BE2C (cell line): ENCODE measurements at regions not wholly inside any gene's neighbourhood (a gene's known extent, or its start where the extent isn't known, plus 50 kb on each side); places are given as distances from the start of the nearest gene placed in this dataset.
A peak's percentile ranks its signal among the peaks of the same experiment; 100 is the strongest.

ENCODE experiments used
- DNase-seq: peaks from one replicate; pipeline ENCODE4 v3.0.0-alpha.2; 2020
- H3K27me3 ChIP-seq: fragments of 250-450 bp; sonication (Bioruptor Pico); 2 replicates; pipeline ENCODE4 v1.5.1; 2020; ENCODE audit warnings: mild to moderate bottlenecking
- H3K36me3 ChIP-seq: fragments of 250-450 bp; sonication (Bioruptor Pico); 2 replicates; pipeline ENCODE4 v1.5.1; 2020; ENCODE audit warnings: mild to moderate bottlenecking
- H3K4me1 ChIP-seq: fragments of 250-450 bp; sonication (Bioruptor Pico); 2 replicates; pipeline ENCODE4 v1.5.1; 2020
- H3K4me3 ChIP-seq: 2 replicates; pipeline ENCODE4 v1.5.1; 2011; ENCODE audit warnings: low read depth, low read length
- H3K9me3 ChIP-seq: fragments of 250-450 bp; sonication (Bioruptor Pico); 2 replicates; pipeline ENCODE4 v1.5.1; 2020
- TF ChIP-seq, protein P1 (sequence below): IDR thresholded peaks from 2 replicates; pipeline ENCODE4 v1.5.1; 2012; ENCODE audit warnings: mild to moderate bottlenecking, low read depth, low read length

DNA sequence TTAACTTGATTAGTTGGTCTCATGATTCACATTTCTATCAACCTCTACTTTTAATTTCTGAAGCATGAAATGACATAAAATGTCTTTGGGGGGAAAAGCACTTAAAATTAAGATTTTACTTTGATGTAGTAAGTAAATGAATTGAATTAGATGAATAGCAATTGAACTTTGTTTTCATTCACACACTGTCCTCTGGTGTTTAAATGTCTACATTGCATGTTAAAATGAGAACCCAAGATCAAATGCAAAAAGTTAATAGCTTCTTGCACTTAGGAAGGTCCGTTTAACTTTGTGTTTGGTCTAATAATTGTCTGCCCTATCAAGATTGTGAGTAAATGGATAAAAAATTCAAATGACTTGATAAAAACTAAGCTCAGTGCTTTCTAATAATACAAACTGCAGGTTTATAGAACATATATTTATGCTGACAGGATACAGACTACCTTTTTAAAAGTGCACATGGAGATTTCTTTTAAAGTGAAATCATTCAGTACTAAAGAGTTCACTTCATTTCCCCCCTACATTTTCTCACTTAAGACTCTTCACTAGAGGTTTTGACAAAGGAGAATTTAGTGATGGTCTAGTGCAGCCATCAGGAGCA lies 156.2 kb upstream of the NABP1 start:
- H3K4me3 ChIP-seq = no peak overlapping the region
- peaks cover 9% of the 10 kb centered on the region; the same call in 1 of the 2 replicates for H3K4me1 ChIP-seq
- H3K36me3 ChIP-seq = no peaks in the 10 kb centered on the region
- no peaks in the 10 kb centered on the region for H3K27me3 ChIP-seq
- DNase-seq = no peak
- no peaks in the 10 kb centered on the region for H3K9me3 ChIP-seq
- TF ChIP-seq, protein P1, sequence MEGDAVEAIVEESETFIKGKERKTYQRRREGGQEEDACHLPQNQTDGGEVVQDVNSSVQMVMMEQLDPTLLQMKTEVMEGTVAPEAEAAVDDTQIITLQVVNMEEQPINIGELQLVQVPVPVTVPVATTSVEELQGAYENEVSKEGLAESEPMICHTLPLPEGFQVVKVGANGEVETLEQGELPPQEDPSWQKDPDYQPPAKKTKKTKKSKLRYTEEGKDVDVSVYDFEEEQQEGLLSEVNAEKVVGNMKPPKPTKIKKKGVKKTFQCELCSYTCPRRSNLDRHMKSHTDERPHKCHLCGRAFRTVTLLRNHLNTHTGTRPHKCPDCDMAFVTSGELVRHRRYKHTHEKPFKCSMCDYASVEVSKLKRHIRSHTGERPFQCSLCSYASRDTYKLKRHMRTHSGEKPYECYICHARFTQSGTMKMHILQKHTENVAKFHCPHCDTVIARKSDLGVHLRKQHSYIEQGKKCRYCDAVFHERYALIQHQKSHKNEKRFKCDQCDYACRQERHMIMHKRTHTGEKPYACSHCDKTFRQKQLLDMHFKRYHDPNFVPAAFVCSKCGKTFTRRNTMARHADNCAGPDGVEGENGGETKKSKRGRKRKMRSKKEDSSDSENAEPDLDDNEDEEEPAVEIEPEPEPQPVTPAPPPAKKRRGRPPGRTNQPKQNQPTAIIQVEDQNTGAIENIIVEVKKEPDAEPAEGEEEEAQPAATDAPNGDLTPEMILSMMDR = peak; percentile 77

DNA sequence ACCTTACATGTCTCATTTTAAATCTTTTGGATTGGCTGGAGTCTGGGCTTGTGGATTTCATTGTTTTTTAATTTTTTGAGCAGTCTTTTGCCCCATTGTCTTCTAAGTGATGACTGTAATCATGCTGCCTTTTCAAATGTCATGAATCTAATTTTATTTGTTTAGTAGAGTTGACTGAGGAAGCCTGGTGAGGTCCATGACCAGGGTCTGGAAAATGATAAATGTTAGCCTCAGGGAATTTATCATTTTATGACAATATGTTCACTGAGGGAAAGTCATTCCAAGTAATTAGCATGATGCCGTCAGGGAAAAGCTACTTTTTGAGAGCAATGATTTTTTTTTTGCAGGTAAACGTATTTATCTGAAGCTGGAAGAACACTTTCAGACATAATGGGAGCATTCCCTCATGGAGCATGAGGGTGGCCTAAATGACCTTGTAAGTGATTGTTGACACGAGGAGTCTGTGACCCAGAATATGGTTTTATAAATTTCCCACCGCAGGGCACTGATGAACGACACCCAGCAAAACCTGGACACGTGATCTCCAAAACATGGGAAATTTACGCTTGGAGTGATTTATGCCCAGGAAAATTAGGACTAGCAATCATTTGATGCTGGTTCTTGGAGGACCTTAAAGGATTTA lies 155.3 kb upstream of the NABP1 start:
- TF ChIP-seq, protein P1 = no peak
- peaks cover 9% of the 10 kb centered on the region; the same call in 1 of the 2 replicates for H3K4me1 ChIP-seq
- H3K27me3 ChIP-seq = no peaks in the 10 kb centered on the region
- no peaks in the 10 kb centered on the region for H3K9me3 ChIP-seq
- no peaks in the 10 kb centered on the region for H3K36me3 ChIP-seq
- H3K4me3 ChIP-seq = peak overlapping the region; percentile 29
- DNase-seq = no peak

- peaks cover 8% of the 10 kb centered on the region; the same call in 1 of the 2 replicates for H3K4me1 ChIP-seq
- no peak for DNase-seq
- TF ChIP-seq, protein P1 = no peak
- no peaks in the 10 kb centered on the region for H3K9me3 ChIP-seq
- no peak overlapping the region for H3K4me3 ChIP-seq
- H3K27me3 ChIP-seq = no peaks in the 10 kb centered on the region
- H3K36me3 ChIP-seq = no peaks in the 10 kb centered on the region
Observed at GRCh38 chr2:191526091-191526490, 151.8 kb upstream of the NABP1 start.

DNA sequence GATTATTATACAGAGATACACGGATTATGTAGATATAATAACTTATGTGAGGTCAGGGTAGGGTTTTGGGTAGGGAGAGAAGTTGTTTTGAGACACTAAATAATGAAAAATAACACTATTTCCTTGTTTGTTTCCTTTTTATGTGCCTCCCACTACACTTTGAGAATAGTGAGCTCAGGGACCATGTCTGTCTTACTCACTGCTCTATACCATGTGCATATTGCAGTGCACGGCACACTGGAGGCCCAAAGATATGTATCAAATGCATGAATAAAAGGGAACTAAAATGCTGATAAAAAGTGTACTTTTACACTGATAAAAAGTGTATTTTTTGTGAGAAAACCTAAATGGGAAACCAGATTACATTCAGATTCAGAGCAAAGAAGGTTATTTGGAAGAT lies 151.4 kb upstream of the NABP1 start:
- Histone ChIP-seq H3K4me3 (no peak overlapping the region), H3K9me3 (no peaks in the 10 kb centered on the region), H3K4me1 (peaks cover 6% of the 10 kb centered on the region; the same call in 1 of the 2 replicates), H3K27me3 (no peaks in the 10 kb centered on the region), H3K36me3 (no peaks in the 10 kb centered on the region)
- no peak for DNase-seq
- TF ChIP-seq, protein P1 = no peak

DNA sequence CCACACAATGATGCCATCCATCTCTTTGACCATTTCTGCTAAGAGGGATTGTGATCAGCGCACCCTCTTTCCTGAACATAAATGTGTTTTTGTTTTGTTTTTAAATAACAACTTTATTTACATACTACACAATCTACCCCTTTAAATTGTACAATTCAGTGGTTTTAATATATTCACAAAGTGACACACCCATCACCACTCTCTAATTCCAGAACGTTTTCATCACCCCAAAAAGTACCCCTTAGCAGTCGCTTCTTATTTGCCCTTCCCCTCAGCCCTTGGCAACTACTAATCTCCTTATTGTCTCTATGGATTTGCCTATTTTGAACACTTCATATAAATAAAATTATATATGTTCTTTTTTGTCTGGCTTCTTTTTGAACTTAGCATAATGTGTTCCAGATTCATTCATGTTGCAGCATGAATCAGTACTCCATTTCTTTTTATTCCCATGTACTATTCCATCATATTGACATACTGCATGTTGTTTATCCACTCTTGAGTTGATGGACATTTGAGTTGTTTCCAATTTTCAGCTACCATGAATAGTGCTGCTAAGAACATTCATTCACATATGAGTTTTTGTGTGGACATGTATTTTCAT lies 150.9 kb upstream of the NABP1 start:
- no peak overlapping the region for H3K4me3 ChIP-seq
- TF ChIP-seq, protein P1 = no peak
- no peaks in the 10 kb centered on the region for H3K36me3 ChIP-seq
- no peaks in the 10 kb centered on the region for H3K27me3 ChIP-seq
- peaks cover 2% of the 10 kb centered on the region; the same call in 1 of the 2 replicates for H3K4me1 ChIP-seq
- no peak for DNase-seq
- H3K9me3 ChIP-seq = no peaks in the 10 kb centered on the region

GRCh38 chr2:191530618-191531017 lies 147.3 kb upstream of the NABP1 start:
- H3K4me1 ChIP-seq = no peaks in the 10 kb centered on the region; the same call in 1 of the 2 replicates

More at GRCh38 chr2:191530618-191531017, 147.3 kb upstream of the NABP1 start:
- TF ChIP-seq, protein P1 = no peak
- no peaks in the 10 kb centered on the region for H3K27me3 ChIP-seq
- H3K9me3 ChIP-seq = no peaks in the 10 kb centered on the region
- no peak overlapping the region for H3K4me3 ChIP-seq
- H3K36me3 ChIP-seq = no peaks in the 10 kb centered on the region
- DNase-seq = no peak
